Stimulated activated CD4-positive, alpha-beta T cell treated with anti-CD3 and anti-CD28 coated beads, Interleukin-4, amount 100 ng/mL, for 4 hours (primary cell): ENCODE measurements at regions not wholly inside any gene's neighbourhood (a gene's known extent, or its start where the extent isn't known, plus 50 kb on each side); places are given as distances from the start of the nearest gene placed in this dataset.

Experiments
- DNase-seq, 2 experiments: peaks; one replicate each; pipeline ENCODE4 v3.0.0-alpha.2; 2020

DNA sequence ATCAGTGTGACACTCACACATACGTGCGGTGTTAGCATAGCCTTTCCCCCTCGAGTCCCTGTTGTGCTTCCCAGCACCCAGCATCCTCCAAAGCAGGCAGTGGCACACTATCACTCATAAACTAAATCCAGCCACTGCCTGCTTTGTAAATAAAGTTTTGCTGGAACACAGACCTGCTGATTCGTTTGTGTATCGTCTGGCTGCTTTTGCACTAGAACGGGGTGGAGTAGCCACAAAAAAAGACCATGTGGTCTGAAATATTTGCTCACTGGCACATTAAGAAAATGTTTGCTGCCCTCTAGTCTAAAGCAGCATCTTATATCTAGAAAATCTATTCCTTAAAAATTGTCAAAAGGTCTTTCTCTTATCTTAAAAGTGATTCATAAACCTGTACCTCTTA, 341.2 kb upstream of the ZFHX3 start:
- DNase-seq = no peak

GRCh38 chr16:73387979-73388378, 340.1 kb upstream of the ZFHX3 start:
- no peak for DNase-seq

DNA sequence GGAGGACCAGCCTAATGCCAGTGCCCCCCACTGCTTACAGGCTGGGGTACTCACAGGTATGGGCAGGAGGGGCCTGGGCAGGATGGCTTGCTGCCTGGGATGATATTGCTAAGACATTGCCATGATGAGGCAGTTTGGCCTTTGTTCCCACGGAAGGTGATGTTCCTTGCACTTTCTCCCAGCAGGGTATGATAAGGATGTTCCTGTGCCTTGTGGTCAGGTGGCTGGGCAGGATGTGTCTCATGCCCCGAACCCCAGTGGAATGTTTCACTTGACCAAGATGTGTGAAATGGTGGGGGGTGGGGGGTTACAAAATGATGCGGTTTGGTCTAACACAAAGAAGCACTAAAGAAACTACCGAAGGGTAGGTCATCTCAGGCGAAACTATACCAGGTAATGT, 337.8 kb upstream of the ZFHX3 start:
- DNase-seq = no peak

- no peak for DNase-seq
Measured at GRCh38 chr16:73384506-73385089, 336.7 kb upstream of the ZFHX3 start.

DNA sequence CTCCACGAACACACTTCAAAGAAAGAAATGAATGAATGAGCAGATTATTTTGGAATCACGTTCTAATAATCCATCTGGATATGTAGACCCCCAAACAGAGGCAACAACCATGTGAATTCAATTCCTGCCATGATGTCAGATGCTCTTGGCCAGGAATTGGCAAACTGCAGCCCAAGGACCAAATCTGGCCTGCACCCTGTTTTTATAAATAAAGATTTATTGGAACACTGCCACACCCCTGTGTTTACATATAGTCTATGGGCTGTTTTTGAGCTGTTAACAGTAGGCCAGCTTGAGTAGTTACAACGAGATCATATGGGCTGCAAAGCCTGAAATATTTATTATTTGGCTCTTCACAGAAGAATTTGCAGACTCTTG, 336.0 kb upstream of the ZFHX3 start:
- DNase-seq = no peak

GRCh38 chr16:73383195-73383987, 335.5 kb upstream of the ZFHX3 start:
- no peak for DNase-seq

DNA sequence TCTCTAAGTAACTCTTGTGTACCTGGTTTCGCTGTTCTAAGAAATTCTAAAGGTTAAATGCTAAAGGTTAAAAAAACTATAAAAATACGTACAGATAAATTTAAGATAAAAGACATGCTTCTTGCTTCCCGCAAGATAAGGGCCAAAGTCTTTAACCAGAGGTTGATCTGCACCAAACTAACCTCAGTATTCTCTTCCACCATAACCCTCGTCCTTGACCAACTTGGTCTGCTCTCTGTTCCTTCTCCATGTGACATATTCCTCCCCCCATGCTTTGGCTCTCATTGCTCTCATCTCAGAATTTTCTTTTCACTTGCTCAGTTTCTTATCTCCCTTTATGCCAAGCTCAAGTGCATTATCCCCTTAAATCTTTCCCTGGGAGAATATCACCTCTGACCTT, 330.5 kb upstream of the ZFHX3 start:
- no peak for DNase-seq

DNA sequence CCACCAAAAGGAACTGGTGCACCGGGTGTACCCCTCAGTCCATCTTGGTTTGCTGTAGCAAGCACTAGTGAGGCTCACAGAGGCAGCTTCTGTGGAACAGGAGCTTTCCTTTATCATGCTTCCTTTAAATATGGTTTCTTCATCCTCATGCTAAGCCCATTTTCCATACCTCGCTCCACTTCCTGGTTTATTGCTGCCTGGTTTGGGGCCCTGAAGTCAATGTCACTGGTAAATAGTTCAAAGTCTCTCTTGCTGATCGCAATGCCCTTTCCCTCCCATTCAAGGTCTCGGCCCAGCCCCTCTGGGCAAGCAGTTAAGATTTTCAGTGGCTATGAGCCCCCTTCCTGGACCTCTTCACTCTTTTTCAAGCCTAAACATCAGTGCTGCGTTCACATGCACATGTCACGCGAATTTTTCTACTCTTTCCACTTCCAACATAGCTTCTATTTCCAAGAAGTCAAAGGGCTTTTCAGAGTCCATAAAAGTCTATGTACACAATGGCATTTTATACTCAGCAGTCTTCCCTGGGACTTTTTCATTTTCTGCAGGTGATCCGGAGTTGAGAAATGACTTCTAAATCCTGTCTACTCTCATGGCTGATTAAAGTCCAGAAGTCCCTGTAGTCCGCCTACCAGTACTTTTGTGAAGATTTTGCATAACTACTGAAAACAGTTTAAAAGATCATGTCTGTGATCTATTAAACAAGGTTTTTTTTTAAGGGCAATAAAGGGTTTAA, 323.8 kb upstream of the ZFHX3 start:
- DNase-seq = no peak

DNA sequence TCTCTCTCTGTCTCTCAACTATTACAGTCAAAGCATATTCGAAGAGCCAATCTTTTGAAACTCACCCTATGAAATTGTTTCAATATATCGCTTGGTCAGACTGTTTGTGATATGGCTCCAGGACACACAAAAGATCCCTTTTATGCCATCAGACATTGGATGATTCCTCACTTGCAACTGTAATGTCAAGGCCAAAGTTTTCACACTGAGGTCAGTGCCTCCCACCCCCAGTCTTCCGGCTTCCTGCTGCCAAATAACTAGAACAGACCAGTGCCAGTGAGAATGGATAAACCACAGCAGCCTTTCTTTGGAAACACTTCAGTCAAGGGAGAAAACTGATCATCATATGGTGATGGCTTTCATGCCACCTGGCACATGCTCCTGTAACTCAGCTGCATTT, 321.9 kb upstream of the ZFHX3 start:
- DNase-seq = no peak

DNA sequence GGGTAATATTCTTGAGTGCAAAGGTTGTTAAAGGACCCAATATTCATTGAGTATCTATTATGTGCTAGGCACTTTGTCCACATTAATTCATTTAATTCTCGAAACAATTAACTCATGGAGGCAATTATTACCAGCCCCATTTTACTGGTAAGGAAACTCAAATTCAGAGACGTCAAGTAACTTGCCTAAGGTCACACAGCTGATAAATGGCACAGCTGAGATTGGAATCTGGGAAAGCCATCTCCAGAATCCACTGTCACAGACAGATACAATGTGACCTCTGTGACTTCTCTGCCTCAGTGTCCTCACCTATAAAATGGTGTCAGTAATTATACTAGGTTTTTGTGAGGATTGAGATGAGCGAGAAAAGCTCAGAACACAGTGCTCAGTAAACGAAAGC, 320.8 kb upstream of the ZFHX3 start:
- DNase-seq = no peak

DNA sequence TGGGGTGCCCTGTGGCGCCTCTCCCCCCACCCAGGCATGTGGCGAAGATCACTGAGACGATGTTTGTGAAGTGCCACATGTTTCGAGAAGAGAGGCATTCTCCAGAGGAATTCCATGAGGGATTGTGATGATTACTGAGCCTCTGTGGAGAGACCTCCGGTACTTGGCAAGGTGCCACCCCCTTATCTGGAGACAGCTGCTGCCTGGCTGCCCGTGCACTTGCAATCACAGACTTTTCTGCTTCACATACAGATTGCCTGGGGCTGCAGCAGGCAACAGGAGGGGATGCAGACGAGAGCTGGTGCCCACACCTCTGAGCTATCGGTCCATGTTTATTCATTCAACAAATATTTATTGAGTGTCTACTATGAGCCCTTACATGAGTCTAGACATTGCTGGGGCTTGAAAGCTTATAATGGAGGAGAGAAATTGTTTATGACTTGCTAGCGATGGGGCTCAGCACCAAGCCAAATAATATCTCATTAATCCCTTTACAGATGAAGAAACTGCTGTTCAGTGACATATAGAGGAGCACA, 317.2 kb upstream of the ZFHX3 start:
- no peak for DNase-seq

GRCh38 chr16:73364413-73364812, 316.5 kb upstream of the ZFHX3 start:
- DNase-seq = no peak

DNA sequence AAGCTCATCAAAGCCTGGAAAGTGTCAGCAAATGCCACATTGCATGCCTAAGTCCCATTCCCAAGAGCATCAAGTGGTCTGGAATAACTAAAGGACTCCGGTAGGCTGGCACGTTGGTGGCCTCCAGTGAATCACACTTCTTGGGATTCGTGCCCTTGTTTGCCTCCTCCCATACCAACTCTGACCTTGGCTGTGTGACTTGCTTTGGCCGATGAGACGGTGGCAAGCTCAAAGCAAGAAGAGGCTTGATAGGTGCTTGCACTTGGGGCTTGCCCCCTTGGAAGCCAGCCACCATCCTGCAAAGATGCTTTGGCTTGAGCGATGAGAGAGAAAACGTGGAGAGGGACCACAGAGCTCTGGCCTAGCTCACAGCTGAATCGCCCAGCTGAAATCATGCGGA, 313.1 kb upstream of the ZFHX3 start:
- no peak for DNase-seq

- no peak for DNase-seq
Measured at GRCh38 chr16:73356401-73357079, 308.6 kb upstream of the ZFHX3 start.

DNA sequence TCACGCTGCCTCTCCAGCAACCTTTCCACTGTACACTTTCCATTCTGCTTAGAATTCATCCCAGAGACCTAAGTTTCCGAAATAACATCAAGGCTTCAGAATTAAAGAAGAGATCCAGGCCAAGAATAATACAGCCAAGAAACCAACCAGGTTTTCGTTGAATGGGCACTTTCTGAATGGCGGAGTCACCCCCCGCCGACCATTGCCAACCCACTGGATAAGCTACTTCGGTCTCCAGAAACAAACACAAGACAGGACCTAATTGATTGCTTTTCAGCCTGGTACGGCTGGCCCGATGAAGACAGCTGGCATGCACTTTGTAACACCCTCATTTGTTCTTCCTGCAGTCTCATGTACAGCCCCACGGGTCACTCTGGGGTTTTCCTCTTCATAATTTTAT, 308.1 kb upstream of the ZFHX3 start:
- no peak for DNase-seq

- no peak for DNase-seq
Measured at GRCh38 chr16:73354434-73354833, 306.5 kb upstream of the ZFHX3 start.

- DNase-seq = no peak
Measured at GRCh38 chr16:73350707-73351452, 303.0 kb upstream of the ZFHX3 start.

- DNase-seq = no peak
Measured at GRCh38 chr16:73347500-73348375, 299.8 kb upstream of the ZFHX3 start.

DNA sequence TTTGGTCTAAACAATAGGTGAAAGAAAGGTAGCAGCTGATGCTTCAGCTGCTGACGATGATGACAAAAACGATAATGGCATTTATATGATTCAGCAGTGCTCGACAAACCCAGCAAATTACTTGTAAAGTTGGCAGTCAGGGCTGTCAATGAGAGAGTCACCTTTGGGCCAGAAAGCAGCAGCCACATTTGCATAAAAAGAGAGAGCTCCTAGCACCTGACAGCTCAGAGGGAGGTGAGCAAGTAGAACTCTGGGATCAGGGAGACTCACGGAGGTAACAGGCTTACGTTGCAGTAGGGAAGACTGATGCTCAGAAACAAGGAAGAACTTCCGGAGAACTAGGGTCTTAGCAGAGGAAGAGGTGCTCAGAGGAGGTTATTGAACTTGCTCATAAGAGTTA, 291.9 kb upstream of the ZFHX3 start:
- DNase-seq = no peak

DNA sequence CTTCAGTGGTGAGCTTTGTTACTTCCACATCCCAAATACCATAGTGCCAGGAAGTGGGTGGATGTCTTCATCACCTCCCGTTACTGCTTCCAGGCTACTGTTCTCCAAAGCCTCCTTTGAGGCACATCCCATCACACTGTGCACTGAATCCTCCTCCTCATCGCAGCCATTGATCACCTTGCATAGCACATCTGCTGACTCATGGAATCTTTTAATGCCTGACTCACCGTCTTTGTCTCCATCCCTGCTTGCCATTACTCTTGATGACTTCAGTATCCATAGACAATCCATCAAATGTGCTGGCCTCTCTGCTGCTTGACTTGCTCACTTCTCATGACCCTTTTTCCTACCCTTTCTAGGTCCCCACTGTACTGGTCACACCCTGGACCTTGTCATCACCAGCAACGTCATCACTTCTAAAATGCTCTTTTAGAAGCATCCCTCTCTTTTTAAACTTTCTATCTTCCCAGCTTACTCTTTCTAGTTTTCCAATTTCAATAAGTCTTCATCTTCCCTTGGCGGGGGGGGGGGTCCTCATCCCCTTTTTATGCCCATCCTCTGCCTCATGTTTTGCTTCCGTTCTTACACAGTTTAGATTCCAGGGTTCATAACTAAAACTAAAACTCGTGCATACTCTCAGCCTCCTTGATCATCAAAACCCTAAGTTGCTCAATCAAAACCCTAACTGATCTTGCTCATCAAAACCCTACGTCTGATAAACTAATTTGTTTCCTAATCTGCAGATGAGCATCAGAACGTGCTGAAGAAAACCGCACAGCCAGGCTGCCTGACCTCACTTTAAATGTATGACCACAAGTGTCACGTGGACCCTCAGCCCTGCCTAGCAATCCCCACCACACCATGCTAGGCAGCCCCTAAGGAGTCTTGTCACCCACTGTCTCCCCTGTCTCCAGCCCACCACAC, 289.7 kb upstream of the ZFHX3 start:
- DNase-seq = no peak
